ENCODE measurements at regions not wholly inside any gene's neighbourhood (a gene's known extent, or its start where the extent isn't known, plus 50 kb on each side); places are given as distances from the start of the nearest gene placed in this dataset.

DNA sequence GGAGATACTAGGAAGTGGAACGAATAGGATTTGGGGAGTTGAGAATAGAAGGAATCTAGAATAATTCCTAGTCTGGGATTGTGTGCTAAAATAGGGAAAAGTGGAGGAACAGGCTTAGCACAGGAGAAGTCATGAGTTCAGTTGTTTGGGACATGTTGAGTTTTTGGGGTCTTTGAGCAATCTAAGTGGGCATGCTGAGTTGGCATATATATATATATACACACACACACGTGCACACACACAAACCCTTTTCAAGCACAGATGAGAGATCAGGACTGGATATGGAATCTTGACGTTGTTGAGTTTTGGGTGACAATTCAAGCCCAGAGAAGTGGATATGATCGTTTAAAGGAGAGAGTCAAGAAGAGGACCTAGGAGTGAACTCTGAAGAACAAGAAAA is 168.2 kb upstream of the CHST9 start:
- TF ChIP-seq CTCF (IDR thresholded peaks at IDR 0.05) (no peak), POLR2AphosphoS5 (IDR thresholded peaks at IDR 0.05) (no peak), POLR2A (IDR thresholded peaks at IDR 0.05) (no peak)
